ENCODE measurements at regions not wholly inside any gene's neighbourhood (a gene's known extent, or its start where the extent isn't known, plus 50 kb on each side); places are given as distances from the start of the nearest gene placed in this dataset.

DNA sequence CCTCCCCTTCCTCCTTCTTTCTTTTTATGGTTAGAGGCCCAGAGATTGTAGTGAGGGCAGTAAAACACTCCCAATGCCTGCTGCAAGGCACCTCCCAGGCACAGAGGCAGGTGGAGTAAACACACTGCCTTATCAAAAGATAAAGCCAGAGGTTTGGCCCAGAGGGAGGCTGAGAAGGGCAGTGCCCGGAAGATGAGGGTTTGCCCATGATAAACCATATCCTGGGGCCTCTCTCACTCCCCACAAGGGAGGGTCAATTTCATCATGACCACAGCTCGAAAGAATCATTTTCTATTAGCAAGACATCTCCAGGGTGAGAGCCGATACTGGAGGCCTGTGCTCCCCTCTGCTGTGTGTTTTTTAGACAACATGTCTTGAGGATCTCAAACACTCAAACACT lies 98.5 kb upstream of the FAM9C start:
- Mint-ChIP-seq H3K27ac (no peak overlapping the region), H3K27me3 (no peaks in the 10 kb centered on the region), H3K4me3 (no peak overlapping the region), H3K9me3 (peaks cover 9% of the 10 kb centered on the region), H3K36me3 (ENCODE audit: low read depth) (no peaks in the 10 kb centered on the region), H3K4me1 (peaks cover 2% of the 10 kb centered on the region)
- ATAC-seq (ENCODE audit: low read depth) (no peak), DNase-seq (no peak)
- TF ChIP-seq, protein P1, sequence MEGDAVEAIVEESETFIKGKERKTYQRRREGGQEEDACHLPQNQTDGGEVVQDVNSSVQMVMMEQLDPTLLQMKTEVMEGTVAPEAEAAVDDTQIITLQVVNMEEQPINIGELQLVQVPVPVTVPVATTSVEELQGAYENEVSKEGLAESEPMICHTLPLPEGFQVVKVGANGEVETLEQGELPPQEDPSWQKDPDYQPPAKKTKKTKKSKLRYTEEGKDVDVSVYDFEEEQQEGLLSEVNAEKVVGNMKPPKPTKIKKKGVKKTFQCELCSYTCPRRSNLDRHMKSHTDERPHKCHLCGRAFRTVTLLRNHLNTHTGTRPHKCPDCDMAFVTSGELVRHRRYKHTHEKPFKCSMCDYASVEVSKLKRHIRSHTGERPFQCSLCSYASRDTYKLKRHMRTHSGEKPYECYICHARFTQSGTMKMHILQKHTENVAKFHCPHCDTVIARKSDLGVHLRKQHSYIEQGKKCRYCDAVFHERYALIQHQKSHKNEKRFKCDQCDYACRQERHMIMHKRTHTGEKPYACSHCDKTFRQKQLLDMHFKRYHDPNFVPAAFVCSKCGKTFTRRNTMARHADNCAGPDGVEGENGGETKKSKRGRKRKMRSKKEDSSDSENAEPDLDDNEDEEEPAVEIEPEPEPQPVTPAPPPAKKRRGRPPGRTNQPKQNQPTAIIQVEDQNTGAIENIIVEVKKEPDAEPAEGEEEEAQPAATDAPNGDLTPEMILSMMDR (IDR thresholded peaks at IDR 0.05) = no peak
- ChIA-PET CTCF (no interaction called here), POLR2A (no interaction called here)
- intact Hi-C loops (cut with micrococcal nuclease) = no loop called here

DNA sequence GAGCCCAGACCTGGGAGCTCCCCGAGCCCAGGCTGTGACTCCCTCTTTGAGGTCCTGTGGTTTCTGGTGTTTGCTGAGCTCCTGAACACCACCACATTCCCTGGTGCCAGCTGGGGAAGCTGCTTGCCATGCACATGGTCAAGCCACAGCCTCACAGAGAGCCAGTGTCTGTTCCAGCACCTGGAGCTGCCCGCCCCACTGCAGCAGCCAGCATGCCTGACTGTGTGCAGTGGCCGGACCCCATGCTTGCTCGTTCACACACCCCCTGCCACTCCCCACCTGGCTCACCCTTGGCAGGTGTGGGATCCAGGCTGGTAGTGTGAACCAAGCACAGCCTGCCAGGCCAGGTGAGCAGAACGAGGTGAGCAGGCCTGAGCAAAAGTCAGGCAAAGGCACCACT lies 95.6 kb upstream of the FAM9C start:
- ATAC-seq (ENCODE audit: low read depth) (no peak), DNase-seq (no peak)
- H3K36me3 Mint-ChIP-seq (ENCODE audit: low read depth) = no peaks in the 10 kb centered on the region
- TF ChIP-seq, protein P1 (IDR thresholded peaks at IDR 0.05) = no peak
- no peaks in the 10 kb centered on the region for H3K27me3 Mint-ChIP-seq
- H3K4me3 Mint-ChIP-seq = no peak overlapping the region
- H3K27ac Mint-ChIP-seq = no peak overlapping the region
- no peaks in the 10 kb centered on the region for H3K9me3 Mint-ChIP-seq
- ChIA-PET CTCF (no interaction called here), POLR2A (no interaction called here)
- no peaks in the 10 kb centered on the region for H3K4me1 Mint-ChIP-seq
- intact Hi-C loops (cut with micrococcal nuclease) = no loop called here

DNA sequence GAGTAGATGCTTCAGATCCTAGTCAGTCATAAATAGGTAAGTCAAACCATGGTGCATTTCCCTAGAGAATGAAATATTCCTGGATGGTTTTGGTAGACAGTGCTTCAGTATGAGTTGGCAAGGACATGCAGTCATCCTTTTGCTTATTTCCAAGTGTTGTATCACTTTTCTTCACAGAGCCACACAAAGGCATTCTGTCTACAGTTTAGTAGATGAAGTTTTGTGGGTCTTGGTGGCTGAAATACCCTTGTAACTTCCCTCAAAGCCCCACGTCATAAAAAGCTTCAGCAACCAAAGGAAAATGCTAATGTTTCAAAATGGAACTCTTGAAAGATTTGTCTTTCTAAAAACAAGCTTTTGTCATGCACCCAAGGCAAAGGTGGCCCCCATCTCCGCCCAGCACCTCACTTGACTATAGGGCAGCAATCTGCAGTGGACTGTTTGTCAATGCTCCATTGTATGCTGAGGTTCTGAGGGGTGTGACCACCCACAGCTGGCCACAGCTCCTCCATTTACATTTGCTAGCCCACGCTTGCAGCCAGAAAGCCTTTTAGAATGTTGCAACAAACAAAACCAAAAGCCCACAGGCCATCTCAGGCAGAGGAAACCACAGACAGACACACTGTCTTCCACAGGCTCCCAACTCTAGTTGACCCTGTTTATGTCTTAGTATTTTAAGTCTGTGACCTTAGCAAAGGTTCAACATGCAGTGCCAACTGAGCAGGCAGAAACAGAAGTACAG lies 87.1 kb upstream of the FAM9C start:
- ATAC-seq (ENCODE audit: low read depth) = no peak
- TF ChIP-seq, protein P1 (IDR thresholded peaks at IDR 0.05) = no peak
- DNase-seq = no peak
- ChIA-PET POLR2A (interaction anchor here (0.6 kb wide), 1 partner anchor 63 kb away, joined by 4 read pairs; no protein-coding TSS in a partner anchor), CTCF (no interaction called here)
- Mint-ChIP-seq H3K27ac (no peak overlapping the region), H3K4me1 (peaks cover 2% of the 10 kb centered on the region), H3K36me3 (ENCODE audit: low read depth) (no peaks in the 10 kb centered on the region), H3K4me3 (no peak overlapping the region), H3K9me3 (no peaks in the 10 kb centered on the region), H3K27me3 (no peaks in the 10 kb centered on the region)
- intact Hi-C loops (cut with micrococcal nuclease) = no loop called here

DNA sequence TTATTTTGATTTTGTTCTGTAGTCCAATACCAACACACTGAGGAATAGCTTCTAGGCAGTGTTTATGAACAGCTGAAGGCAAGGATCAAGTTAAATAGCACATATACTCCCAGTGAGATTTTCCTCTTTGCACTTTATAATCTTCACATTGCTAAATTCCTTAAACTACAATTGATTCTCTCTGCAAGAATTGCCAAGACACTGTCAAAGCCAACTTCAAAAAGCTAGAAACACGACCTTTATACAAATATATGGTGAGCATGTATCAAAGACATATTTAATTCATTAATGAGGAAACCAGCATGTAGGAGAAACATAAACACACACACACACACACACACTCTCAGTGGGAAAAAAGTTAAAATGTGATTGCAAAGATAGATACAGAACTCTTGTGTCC lies 86.4 kb upstream of the FAM9C start:
- Mint-ChIP-seq H3K36me3 (ENCODE audit: low read depth) (no peaks in the 10 kb centered on the region), H3K27ac (no peak overlapping the region), H3K9me3 (no peaks in the 10 kb centered on the region), H3K27me3 (no peaks in the 10 kb centered on the region), H3K4me3 (no peak overlapping the region), H3K4me1 (peaks cover 2% of the 10 kb centered on the region)
- POLR2A ChIA-PET = interaction anchor here (0.6 to 0.7 kb wide), 2 partner anchors 63 to 340 kb away, joined by 3 to 4 read pairs; partner anchors contain the start of gene PRPS2
- intact Hi-C loops (cut with micrococcal nuclease) = no loop called here
- CTCF ChIA-PET = no interaction called here
- ATAC-seq (ENCODE audit: low read depth) (no peak), DNase-seq (no peak)
- TF ChIP-seq, protein P1 (IDR thresholded peaks at IDR 0.05) = no peak

DNA sequence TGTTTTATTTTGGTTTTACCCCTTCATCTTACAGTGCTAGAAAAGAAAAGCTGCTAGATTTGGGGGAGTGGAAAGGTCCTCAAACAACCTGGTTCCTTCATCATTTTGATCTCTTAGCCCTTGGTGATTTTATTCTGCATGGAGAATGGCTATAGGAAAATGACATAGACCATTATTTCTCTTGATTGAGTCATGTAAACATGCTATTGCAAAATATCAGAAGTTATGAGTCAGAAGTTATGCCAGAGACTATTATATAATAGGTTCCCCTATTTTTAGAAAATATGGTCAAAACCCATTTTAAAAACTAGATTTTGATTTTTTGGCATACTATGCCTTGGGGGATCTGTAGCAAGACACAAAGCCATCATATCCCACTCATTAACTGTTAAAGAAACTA lies 83.7 kb upstream of the FAM9C start:
- Mint-ChIP-seq H3K9me3 (no peaks in the 10 kb centered on the region), H3K4me3 (no peak overlapping the region), H3K27me3 (no peaks in the 10 kb centered on the region), H3K27ac (no peak overlapping the region), H3K4me1 (peaks cover 18% of the 10 kb centered on the region), H3K36me3 (ENCODE audit: low read depth) (no peaks in the 10 kb centered on the region)
- no peak for ATAC-seq (ENCODE audit: low read depth)
- TF ChIP-seq, protein P1 (IDR thresholded peaks at IDR 0.05) = no peak
- POLR2A ChIA-PET = interaction anchor here (0.5 kb wide), 1 partner anchor 152 kb away, joined by 4 read pairs; no protein-coding TSS in a partner anchor
- CTCF ChIA-PET = no interaction called here
- intact Hi-C loops (cut with micrococcal nuclease) = loop anchor here (10.0 kb wide), 1 partner anchor 57 kb away; no protein-coding TSS in a partner anchor
- no peak for DNase-seq
